HG03565 (cell line): ENCODE measurements at regions not wholly inside any gene's neighbourhood (a gene's known extent, or its start where the extent isn't known, plus 50 kb on each side); places are given as distances from the start of the nearest gene placed in this dataset.

Experiments
- ATAC-seq: cut with Tn5 transposase; IDR thresholded peaks from one replicate; pipeline ENCODE4 v1.9.1; 2021; ENCODE audit warnings: mild to moderate bottlenecking, moderate library complexity; ENCODE audit not compliant: unreplicated experiment

DNA sequence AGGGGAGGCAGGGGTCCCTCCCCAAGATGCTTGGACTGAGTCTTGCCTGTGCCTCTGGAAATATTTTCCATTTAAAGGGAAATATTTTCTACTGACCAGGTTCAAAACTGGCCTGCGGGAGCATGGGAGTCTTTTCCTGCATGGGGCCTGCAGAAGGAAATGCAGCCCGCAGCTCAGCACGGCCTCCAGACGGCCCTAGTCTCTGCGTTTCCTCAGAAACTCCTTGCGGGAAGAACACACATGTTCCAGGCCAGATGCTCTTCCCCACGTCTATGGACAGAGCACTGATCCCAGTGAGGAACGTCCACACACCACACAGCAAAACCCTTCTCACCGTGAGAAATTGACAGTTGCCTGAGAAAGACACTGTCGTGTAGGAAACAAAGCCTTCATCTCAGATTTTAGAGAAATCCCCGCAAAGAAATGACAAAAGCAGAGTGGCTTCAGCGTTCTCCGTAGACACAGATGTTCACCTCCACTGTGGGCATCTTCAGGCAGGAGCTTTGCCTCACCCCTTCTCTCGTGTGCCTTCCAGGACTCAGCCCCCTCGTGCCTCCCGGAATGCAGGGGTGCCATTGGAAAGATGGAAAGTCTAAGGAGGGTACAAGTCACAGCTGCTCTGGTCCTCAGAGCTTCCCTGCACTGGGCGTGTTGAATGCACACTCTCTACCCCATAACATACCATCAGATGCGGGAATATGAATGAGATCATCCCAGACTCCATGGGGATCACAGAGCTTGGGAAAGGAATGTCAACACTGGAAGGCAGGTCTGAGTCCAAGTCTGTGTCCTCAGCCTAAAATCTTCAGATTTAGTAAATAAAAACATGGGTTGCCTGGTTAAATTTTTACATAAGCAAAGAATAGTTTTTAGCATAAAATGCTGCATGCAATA, 438.7 kb upstream of the SALL3 start:
- no peak for ATAC-seq

DNA sequence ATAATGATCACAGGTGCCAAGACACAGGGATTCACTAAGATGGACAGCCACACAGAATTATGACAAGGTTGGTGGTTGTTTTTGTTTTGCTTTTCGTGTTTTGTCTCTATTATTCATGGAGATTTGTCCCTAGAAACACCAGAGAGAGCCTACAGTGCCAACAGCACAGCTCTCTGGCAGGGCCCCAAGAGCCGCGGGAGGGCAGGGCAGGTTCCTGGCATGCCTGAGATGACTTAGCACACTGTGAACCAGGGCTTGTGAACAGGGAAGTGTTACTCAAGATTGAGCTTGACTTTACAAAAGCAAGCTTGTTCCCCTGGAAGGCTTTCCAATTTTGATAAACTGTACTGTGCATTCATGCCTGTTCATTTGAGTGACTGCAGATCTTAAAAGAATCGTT, 437.4 kb upstream of the SALL3 start:
- ATAC-seq, result no peak

DNA sequence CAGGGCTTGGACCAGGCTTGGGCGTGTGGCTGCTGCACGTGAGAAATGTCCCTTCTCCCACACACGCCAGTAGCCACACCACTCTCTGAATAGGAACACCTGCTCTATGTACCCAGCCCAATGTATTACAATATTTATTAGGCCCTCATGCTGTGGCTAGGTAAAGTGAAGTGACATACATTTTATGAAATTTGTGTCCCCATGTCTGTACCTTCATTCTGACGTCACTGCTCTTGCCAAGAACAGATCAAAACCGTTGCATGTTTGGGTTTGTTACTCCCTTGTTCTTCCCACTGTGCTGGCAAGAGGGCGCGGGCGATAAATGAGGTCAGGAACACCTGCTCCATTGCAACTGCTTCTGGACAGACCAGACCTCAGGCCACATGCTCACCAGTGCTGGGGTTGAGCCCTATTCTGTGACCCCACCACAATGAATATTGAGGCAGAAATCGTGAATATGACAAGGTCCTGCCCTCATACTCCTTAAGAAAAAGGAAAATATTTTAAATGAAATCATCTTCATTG, 436.4 kb upstream of the SALL3 start:
- ATAC-seq, result no peak

GRCh38 chr18:78546281-78546680, 433.3 kb upstream of the SALL3 start:
- ATAC-seq, result no peak

DNA sequence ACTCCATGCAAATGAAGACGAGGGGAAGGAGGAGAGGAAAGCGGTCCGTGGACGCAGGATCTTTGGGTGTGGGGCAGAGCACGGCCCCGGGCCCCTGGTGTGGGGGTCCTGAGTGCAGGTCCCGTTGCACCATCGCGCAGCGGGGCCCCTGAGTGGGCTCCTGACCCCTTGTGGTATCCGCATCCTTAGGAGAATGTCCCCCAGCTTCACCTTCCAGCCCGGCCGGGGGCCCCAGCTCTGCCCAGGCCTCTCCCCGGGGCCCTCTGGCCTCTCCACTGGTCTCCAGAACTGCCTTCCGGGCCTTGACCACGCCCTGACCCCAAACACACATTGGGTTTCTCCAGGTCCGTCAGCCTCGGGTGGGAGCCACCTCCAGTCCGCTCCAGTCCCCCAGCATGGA, 431.8 kb upstream of the SALL3 start:
- no peak for ATAC-seq

- no peak for ATAC-seq
Observed at GRCh38 chr18:78548261-78549058, 431.2 kb upstream of the SALL3 start.

GRCh38 chr18:78549971-78550370, 429.6 kb upstream of the SALL3 start:
- no peak for ATAC-seq

DNA sequence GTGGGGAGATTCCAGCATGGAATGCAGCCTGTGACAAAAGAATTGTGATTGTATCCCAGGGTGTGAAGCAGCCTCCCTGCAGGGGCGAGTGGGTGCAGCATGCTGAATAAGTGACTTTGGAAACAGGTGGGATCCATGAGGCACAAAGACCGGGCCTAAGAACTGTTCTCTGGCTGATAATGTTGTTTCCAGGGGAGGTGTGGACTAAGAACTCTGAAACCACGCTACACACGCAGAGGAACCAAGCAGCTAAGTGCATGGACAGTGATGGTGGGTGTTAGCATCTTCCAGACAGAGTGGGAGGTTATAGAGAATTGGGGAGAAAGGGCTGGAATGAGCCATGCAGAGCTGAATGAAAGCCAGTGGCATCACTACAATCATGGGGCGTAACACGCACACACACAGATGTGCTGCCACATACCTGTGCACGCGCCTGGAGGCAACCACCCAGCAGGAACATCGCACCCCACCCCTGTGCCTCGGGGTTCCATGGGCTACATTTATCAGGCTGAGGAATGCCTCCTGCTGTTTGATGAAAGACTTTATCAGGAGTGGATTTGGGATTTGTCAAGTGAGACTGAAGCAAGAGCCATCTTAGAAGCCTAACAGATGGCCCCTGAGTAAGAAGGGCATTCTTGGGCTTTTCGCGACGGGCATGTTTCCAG, 424.5 kb upstream of the SALL3 start:
- ATAC-seq, result no peak

- no peak for ATAC-seq
Observed at GRCh38 chr18:78557371-78557770, 422.2 kb upstream of the SALL3 start.

DNA sequence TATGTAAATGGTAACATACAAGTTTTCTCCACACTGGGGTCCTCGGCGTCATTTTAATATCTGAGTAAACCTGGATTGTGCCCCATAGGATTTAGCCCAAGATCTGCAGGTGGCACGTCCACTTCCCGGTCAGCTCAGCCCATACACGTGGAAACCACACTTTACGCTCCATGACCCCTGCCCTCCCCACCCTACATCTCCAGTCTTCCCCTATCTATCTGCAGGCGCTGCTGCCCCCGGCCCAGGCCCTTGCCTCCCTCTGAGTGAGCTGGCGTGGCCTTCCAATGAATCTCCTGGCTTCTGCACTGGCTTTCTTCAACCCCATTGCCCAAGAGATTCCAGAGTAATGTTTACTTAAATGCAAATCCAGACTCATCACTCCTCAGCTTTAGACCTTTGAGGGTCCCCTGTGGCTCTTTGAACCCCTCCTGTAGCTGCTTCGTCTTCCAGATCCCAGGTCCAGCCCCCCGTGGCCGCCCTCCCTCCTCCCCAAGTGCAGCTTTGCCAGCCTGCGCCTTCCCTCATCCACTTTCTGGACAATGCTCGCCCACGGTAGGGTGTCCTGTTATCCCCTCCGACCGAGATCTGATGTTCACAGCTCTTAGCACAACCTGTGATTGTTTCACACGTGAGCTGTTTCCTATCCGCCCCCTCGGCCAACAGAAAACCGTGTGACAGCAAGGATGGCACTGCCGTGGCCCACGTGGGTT, 421.4 kb upstream of the SALL3 start:
- no peak for ATAC-seq

DNA sequence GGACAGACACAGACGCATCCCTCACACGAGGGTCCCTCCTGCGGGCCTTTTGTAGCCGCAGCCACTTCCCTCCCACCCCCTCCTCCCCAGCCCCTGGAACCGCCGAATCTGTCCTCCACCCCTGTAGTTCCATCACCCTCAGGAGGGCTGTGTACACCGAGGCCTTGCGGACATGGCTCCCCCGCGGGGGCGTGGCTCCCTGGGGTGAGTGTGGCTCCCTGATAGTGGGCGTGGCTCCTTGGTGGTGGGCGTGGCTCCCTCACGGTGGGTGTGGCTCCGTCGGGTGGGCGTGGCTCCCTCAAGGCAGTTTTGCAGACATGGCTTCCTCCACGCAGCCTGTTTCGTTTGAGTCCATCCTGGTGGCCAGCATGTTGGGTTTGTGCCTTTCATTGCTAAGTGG, 420.7 kb upstream of the SALL3 start:
- no peak for ATAC-seq

DNA sequence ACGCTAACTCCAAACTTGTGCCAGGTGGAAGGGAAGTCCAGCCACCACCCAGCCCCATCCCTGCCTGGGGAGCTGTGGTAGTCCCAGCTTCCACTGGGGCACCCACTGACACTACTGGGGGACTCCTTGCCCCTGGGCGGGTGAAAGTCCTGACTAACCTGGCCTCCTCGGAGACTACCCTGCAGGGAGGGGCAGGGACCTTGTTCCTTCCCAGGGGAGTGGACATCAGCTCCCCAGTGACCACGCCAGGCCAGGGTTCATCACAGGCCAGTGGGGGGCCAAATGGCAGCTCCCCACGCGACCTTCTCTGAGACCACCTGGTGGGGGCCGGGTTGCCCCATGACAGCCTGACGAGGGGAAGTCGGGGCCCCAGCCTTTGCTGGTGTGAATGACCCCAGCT, 420.0 kb upstream of the SALL3 start:
- ATAC-seq, result no peak

DNA sequence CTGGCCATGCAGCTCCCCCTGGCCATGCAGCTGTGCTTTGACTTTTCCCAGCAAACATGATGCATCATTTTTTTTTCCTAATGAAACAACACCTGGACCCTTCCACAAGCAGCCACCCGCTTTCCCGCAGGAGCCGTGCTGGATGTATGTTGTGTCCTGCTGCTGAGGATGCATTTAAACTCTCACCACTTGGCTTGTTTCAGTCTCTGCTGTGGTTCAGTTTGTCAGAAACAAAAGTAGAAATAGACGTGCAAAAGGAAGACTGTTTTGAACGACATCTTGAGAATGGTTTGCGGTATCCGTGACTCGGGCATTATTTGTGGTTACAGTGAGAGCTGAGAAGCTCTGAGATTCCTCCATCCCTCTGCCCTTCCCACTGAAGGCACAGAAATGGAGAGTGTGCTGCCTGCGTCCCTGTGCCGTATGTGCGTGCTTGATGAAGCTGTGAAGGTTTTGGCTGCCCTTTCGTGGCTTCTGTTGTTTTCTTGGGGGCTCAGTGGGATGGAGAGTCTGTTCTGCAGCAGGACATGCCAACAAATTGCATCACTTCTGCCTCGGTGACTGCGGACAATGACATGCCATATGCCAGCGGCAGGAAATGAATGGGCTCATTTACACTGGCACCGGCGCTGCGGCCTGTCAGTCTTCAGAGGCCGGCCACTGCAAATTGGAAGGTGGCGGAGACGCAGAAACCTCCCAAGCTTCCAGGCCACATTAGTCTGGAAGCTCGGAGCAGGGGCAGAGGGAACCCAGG, 417.7 kb upstream of the SALL3 start:
- no peak for ATAC-seq

DNA sequence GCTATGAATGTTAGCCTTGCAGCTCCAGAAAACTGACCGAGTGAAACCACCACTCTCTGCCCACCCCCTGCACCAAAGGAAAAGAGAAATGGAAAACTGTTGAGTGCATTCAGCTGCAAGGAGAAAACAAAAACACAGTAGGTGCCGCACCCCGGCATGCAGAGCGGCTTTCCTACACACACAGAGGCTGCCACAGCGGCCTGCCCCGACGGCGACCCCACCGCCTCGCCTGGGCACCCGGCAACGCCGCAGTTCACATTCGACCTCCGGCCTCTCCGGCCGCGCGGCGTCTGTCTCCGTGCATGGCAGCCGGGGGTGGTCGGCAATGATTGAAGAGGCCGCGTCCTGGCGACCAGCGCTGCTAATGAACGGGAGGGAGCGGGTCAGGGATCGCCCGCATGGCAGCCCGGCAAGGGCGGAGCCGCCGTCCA, 417.1 kb upstream of the SALL3 start:
- ATAC-seq, result no peak

- no peak for ATAC-seq
Observed at GRCh38 chr18:78563110-78563509, 416.5 kb upstream of the SALL3 start.

- ATAC-seq, result no peak
Observed at GRCh38 chr18:78564030-78564429, 415.6 kb upstream of the SALL3 start.

DNA sequence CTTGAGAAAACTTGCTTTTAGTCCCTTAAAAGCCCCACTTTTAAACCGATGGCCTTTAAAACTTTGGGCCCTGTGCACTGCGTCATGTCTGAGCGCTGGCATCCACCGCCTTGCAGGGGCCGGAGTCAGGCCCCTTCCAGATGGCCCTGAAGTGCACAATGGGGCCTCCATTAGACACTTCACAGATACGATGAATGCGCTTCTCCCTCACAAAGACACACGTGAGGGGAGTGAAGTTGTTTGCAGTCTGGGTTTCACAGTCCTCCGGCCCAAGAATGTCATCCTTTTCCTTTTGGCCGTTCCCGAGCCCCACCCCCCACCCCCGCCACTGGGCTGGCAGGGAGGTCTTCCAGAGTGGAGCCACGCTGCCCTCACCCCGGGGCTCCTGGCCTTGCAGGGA, 415.1 kb upstream of the SALL3 start:
- ATAC-seq, result no peak

- no peak for ATAC-seq
Observed at GRCh38 chr18:78565240-78565639, 414.4 kb upstream of the SALL3 start.

DNA sequence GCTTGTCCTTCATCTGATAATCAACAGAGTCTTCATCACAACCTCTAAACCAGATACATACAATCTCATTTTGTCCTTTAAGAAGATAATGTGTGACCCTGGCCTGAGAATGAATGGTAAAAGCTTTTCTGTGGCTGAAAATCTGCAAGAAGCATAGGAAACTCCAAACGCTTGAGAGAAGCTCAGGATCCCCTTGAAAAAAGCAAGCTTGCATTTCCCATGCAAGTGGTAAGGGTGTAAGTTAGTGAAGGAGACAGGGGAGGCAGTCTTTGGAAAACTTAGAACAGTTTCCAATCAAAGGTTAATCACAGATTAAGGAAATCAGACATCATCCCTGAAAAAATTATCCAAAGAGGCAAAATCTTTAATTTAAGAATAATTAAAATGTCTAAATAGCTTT, 413.6 kb upstream of the SALL3 start:
- no peak for ATAC-seq

DNA sequence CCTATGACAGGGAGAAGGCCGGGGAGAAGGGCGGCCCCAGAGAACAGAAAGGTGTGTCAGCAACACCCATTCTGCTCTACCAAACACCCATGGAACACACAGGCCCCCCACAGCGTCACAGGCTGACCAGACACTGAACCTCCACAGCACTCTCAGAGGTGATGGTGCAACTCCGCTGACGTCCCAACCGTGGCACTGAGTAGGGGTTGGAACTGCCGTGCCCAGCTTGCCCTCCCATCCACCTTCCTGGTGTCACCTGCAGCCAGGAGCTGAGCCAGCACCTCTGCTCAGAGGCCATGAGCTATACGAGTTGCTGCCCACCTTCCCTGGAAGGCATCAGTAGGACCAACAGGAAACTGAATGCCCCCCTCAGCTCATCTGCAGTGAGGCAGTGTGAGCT, 412.9 kb upstream of the SALL3 start:
- no peak for ATAC-seq
